HCT116 (cell line): ENCODE measurements at regions not wholly inside any gene's neighbourhood (a gene's known extent, or its start where the extent isn't known, plus 50 kb on each side); places are given as distances from the start of the nearest gene placed in this dataset.
"Not testable (repeated sequence)": the region's sequence is repeated elsewhere in the genome, so short reads cannot be mapped to it uniquely, and the experiment has no call there.

Experiments used
- ATAC-seq: fragments of 200-7000 bp; cut with Tn5 transposase; 2 replicates; pipeline ENCODE4 v1.9.1; 2020; ENCODE audit warnings: mild to moderate bottlenecking, moderate library complexity
- BruUV-seq: library from RNA; stranded (reverse); fragments of 400-500 nt; replicated peaks from 2 replicates; lab custom pipeline; 2021; lab: Mats Ljungman, UMichigan
- CTCF ChIA-PET: fragments of 300-600 bp; sonication (Branson Sonifier 250); formaldehyde crosslinking; loops from one replicate; lab custom pipeline; 2021; ENCODE audit warnings: antibody characterized with exemption; lab: Charles Lee
- POLR2A ChIA-PET: fragments of 300-600, 350-600 bp; sonication (Branson Sonifier 250); formaldehyde crosslinking; loops from one replicate; lab custom pipeline; 2021; ENCODE audit warnings: antibody characterized with exemption; lab: Charles Lee
- RAD21 ChIA-PET, 2 experiments: fragments of 300-600 bp; sonication (Branson Sonifier 250); formaldehyde crosslinking; loops; one replicate each; lab custom pipeline; 2023; ENCODE audit warnings: low total read pairs in 2 of 2; ENCODE audit not compliant: uncharacterized antibody in 2 of 2, unreplicated experiment in 2 of 2, low non-redundant PET in 1 of 2; lab: Charles Lee
- DNase-seq: peaks from one replicate; pipeline ENCODE4 v3.0.0-alpha.2; 2010; ENCODE audit warnings: low read depth, low spot score
- H2AFZ ChIP-seq: fragments of 200-600 bp; shearing (Covaris generic), sonication (generic); 2 replicates; pipeline ENCODE4 v1.6.1; 2017; ENCODE audit warnings: low read depth, mixed run types, mixed read lengths, antibody characterized with exemption, low read length; ENCODE audit not compliant: poor library complexity, severe bottlenecking
- H3K27ac ChIP-seq: 2 replicates; pipeline ENCODE4 v1.5.1; 2012; ENCODE audit warnings: low read depth, low read length
- H3K27me3 ChIP-seq: fragments of 200-600 bp; sonication (generic); 2 replicates; pipeline ENCODE4 v1.6.1; 2016; ENCODE audit warnings: mixed run types, low read length, mixed read lengths; ENCODE audit not compliant: insufficient read depth
- H3K36me3 ChIP-seq, 2 experiments: fragments of 200-500 bp in 1 of 2; fragments of 200-600 bp in 1 of 2; sonication (Bioruptor generic) in 1 of 2; sonication (generic) in 1 of 2; 2 replicates each; pipeline versions ENCODE4 v1.5.1 to v1.6.1; 2014 to 2016; ENCODE audit warnings: low read length in 2 of 2, inconsistent platforms in 1 of 2, mixed read lengths in 1 of 2, mixed run types in 1 of 2; ENCODE audit not compliant: insufficient read depth in 2 of 2, control insufficient read depth in 1 of 2
- H3K4me1 ChIP-seq, 2 experiments: fragments of 200-600 bp in 1 of 2; sonication (generic) in 1 of 2; 2 replicates each; pipeline versions ENCODE4 v1.5.1 to v1.6.1; 2012 to 2017; ENCODE audit warnings: low read length in 2 of 2, inconsistent platforms in 1 of 2, mild to moderate bottlenecking in 1 of 2, mixed read lengths in 1 of 2, mixed run types in 1 of 2, moderate library complexity in 1 of 2; ENCODE audit not compliant: insufficient read depth in 2 of 2, control insufficient read depth in 1 of 2
- H3K4me2 ChIP-seq: fragments of 200-600 bp; sonication (generic); 2 replicates; pipeline ENCODE4 v1.6.1; 2017; ENCODE audit warnings: mixed run types, low read length, mixed read lengths
- H3K4me3 ChIP-seq, 2 experiments: fragments of 200-600 bp in 1 of 2; sonication (generic) in 1 of 2; replicated peaks in 1 of 2; 2 replicates each; pipeline ENCODE4 v1.5.1; 2011 to 2016; ENCODE audit warnings: low read length in 2 of 2, control low read depth in 1 of 2, low read depth in 1 of 2, mild to moderate bottlenecking in 1 of 2, mixed read lengths in 1 of 2, mixed run types in 1 of 2
- H3K79me2 ChIP-seq: fragments of 200-600 bp; sonication (generic); 2 replicates; pipeline ENCODE4 v1.6.1; 2017; ENCODE audit warnings: mild to moderate bottlenecking, mixed run types, low read length, moderate library complexity, mixed read lengths; ENCODE audit not compliant: insufficient read depth
- H3K9ac ChIP-seq: fragments of 200-600 bp; sonication (generic); 2 replicates; pipeline ENCODE4 v1.6.1; 2016; ENCODE audit warnings: low read length, mixed read lengths
- H3K9me2 ChIP-seq: fragments of 200-600 bp; sonication (generic), shearing (Covaris generic); 2 replicates; pipeline ENCODE4 v1.6.1; 2017; ENCODE audit warnings: mixed run types, mild to moderate bottlenecking, moderate library complexity; ENCODE audit not compliant: insufficient read depth
- H3K9me3 ChIP-seq, 2 experiments: fragments of 200-500 bp in 1 of 2; fragments of 200-600 bp in 1 of 2; sonication (Bioruptor generic) in 1 of 2; sonication (generic) in 1 of 2; 2 replicates each; pipeline ENCODE4 v1.6.1; 2014 to 2017; ENCODE audit warnings: low read length in 2 of 2, mixed read lengths in 2 of 2, inconsistent platforms in 1 of 2, low read depth in 1 of 2, mild to moderate bottlenecking in 1 of 2, mixed run types in 1 of 2, moderate library complexity in 1 of 2; ENCODE audit not compliant: control insufficient read depth in 1 of 2, insufficient read depth in 1 of 2
- H4K20me1 ChIP-seq: fragments of 200-600 bp; sonication (generic), shearing (Covaris generic); 2 replicates; pipeline ENCODE4 v1.6.1; 2017; ENCODE audit warnings: mixed run types, mild to moderate bottlenecking, moderate library complexity; ENCODE audit not compliant: insufficient read depth
- CBX3 ChIP-seq: IDR thresholded peaks from 2 replicates; pipeline ENCODE4 v1.6.1; 2012; ENCODE audit warnings: low read depth
- CEBPB ChIP-seq: IDR thresholded peaks from 2 replicates; pipeline ENCODE4 v1.6.1; 2012; ENCODE audit warnings: low read depth
- EGR1 ChIP-seq: IDR thresholded peaks from 2 replicates; pipeline ENCODE4 v1.6.1; 2012; ENCODE audit warnings: low read depth
- EZH2 ChIP-seq: fragments of 200-600 bp; sonication (generic); IDR thresholded peaks from 2 replicates; pipeline ENCODE4 v1.6.1; 2017; ENCODE audit warnings: antibody characterized with exemption, mixed run types
- EZH2phosphoT487 ChIP-seq: fragments of 200-600 bp; IDR thresholded peaks from 2 replicates; pipeline ENCODE4 v1.6.1; 2018; ENCODE audit warnings: antibody characterized with exemption, borderline replicate concordance
- JUND ChIP-seq: IDR thresholded peaks from 2 replicates; pipeline ENCODE4 v1.6.1; 2012
- POLR2A ChIP-seq: IDR thresholded peaks from 2 replicates; pipeline ENCODE4 v1.7.0; 2011; ENCODE audit warnings: borderline replicate concordance; ENCODE audit not compliant: insufficient read depth, insufficient read length; ENCODE audit errors: extremely low read depth
- POLR2AphosphoS5 ChIP-seq: IDR thresholded peaks from 2 replicates; pipeline ENCODE4 v1.6.1; 2011; ENCODE audit warnings: mild to moderate bottlenecking, low read depth, low read length, moderate library complexity
- SIN3A ChIP-seq: IDR thresholded peaks from 2 replicates; pipeline ENCODE4 v1.6.1; 2012; ENCODE audit warnings: low read depth
- SP1 ChIP-seq: IDR thresholded peaks from 2 replicates; pipeline ENCODE4 v1.6.1; 2012; ENCODE audit warnings: low read depth
- SRF ChIP-seq: IDR thresholded peaks from 2 replicates; pipeline ENCODE4 v1.6.1; 2012; ENCODE audit warnings: low read depth
- TCF7L2 ChIP-seq: IDR thresholded peaks from 2 replicates; pipeline ENCODE4 v1.7.0; 2011; ENCODE audit warnings: borderline replicate concordance, inconsistent platforms; ENCODE audit not compliant: insufficient read depth, insufficient read length; ENCODE audit errors: extremely low read depth
- YY1 ChIP-seq: IDR thresholded peaks from 2 replicates; pipeline ENCODE4 v1.6.1; 2011; ENCODE audit warnings: low read length, low read depth, moderate library complexity, mild to moderate bottlenecking; ENCODE audit not compliant: insufficient replicate concordance; ENCODE audit errors: extremely low read depth
- ZFX ChIP-seq: fragments of 450-650 bp; IDR thresholded peaks from 2 replicates; pipeline ENCODE4 v1.6.1; 2017
- ZNF274 ChIP-seq: fragments of 200-500 bp; sonication (Bioruptor generic); IDR thresholded peaks from 2 replicates; pipeline ENCODE4 v1.6.1; 2014; ENCODE audit warnings: mild to moderate bottlenecking, low read depth, low read length, inconsistent platforms
- intact Hi-C: fragments of 100-400 bp; cut with micrococcal nuclease; formaldehyde crosslinking; loops from 2 replicates; pipeline ENCODE4 v1.10.0; 2022
- TF ChIP-seq, protein P1 (sequence below): IDR thresholded peaks from 2 replicates; pipeline ENCODE4 v1.6.1; 2011; ENCODE audit warnings: mild to moderate bottlenecking, low read length, moderate library complexity; ENCODE audit not compliant: insufficient replicate concordance; ENCODE audit errors: extremely low read depth
- TF ChIP-seq, protein P2 (sequence below): IDR thresholded peaks from 2 replicates; pipeline ENCODE4 v1.6.1; 2012
- TF ChIP-seq, protein P3 (sequence below), 3 experiments: fragments of 200-600 bp in 1 of 3; sonication (generic) in 1 of 3; IDR thresholded peaks in 2 of 3; conservative IDR thresholded peaks in 1 of 3; 2 replicates each; pipeline ENCODE4 v1.5.1; 2012 to 2017; ENCODE audit warnings: low read depth in 2 of 3, low read length in 2 of 3, antibody characterized with exemption in 1 of 3, borderline replicate concordance in 1 of 3, control low read depth in 1 of 3, mild to moderate bottlenecking in 1 of 3, mixed read lengths in 1 of 3, mixed run types in 1 of 3, moderate library complexity in 1 of 3; ENCODE audit not compliant: insufficient read depth in 1 of 3

DNA sequence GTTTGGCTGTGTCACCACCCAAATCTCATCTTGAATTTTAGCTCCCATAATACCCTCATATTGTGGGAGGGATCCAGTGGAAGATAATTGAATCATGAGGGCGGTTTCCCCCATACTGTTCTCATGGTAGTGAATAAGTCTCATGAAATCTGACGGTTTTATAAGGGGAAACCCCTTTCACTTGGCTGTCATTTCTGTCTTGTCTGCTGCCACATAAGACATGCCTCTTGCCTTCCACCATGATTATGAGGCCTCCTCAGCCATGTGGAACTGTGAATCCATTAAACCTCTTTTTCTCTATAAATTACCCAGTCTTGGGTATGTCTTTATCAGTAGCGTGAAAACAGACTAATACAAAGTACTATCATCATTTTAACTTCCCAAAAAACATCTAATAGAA lies 216.5 kb upstream of the SETMAR start:
- H2AFZ ChIP-seq, H3K27me3 ChIP-seq, H3K9me2 ChIP-seq, H3K79me2 ChIP-seq, H3K4me1 ChIP-seq, BruUV-seq, RAD21 ChIA-PET, H3K9me3 ChIP-seq, H4K20me1 ChIP-seq, H3K36me3 ChIP-seq, DNase-seq, CTCF ChIA-PET, H3K4me3 ChIP-seq, H3K27ac ChIP-seq, H3K9ac ChIP-seq, H3K4me2 ChIP-seq, POLR2A ChIA-PET, ATAC-seq, intact Hi-C loops: not testable (repeated sequence)

DNA sequence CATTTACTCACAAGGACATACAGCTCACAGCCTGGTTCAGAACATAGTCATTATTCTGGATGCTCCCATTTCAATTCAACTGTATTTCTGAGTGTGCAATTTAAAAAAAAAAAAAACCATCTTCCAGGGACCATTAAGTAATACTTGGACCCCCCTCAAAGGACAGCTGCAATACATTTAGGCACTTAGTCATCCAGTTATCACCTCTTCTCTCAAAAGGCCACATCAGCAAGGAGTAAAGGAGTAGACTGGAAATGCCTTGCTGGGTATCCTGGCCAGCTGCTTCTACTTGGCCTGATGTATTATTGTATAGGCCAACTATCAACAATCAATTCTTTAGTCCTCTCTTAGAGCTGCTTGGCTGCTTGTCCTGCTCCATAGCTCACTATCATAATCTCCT lies 211.4 kb upstream of the SETMAR start:
- no peak for ATAC-seq
- Histone ChIP-seq H3K9me2 (no peaks in the 10 kb centered on the region), H3K9ac (no peak overlapping the region), H2AFZ (no peak overlapping the region), H3K36me3 (no peaks in the 10 kb centered on the region), H3K9me3 (no peaks in the 10 kb centered on the region), H3K27me3 (no peaks in the 10 kb centered on the region), H4K20me1 (no peaks in the 10 kb centered on the region), H3K27ac (no peak overlapping the region), H3K4me1 (no peaks in the 10 kb centered on the region), H3K4me2 (no peak overlapping the region), H3K4me3 (no peak overlapping the region), H3K79me2 (no peaks in the 10 kb centered on the region)
- intact Hi-C loops, result no loop called here
- ChIA-PET CTCF (no interaction called here), RAD21 (no interaction called here), POLR2A (no interaction called here)
- DNase-seq, result no peak
- no TSS peak for BruUV-seq
- no peak for TF ChIP-seq SRF
- TF ChIP-seq, protein P1, sequence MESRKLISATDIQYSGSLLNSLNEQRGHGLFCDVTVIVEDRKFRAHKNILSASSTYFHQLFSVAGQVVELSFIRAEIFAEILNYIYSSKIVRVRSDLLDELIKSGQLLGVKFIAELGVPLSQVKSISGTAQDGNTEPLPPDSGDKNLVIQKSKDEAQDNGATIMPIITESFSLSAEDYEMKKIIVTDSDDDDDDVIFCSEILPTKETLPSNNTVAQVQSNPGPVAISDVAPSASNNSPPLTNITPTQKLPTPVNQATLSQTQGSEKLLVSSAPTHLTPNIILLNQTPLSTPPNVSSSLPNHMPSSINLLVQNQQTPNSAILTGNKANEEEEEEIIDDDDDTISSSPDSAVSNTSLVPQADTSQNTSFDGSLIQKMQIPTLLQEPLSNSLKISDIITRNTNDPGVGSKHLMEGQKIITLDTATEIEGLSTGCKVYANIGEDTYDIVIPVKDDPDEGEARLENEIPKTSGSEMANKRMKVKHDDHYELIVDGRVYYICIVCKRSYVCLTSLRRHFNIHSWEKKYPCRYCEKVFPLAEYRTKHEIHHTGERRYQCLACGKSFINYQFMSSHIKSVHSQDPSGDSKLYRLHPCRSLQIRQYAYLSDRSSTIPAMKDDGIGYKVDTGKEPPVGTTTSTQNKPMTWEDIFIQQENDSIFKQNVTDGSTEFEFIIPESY, result no peak
- TF ChIP-seq ZNF274, result no peak
- TF ChIP-seq CEBPB, result no peak
- no peak for TF ChIP-seq EZH2phosphoT487
- no peak for TF ChIP-seq YY1
- no peak for TF ChIP-seq POLR2AphosphoS5
- TF ChIP-seq TCF7L2, result no peak
- TF ChIP-seq, protein P2, sequence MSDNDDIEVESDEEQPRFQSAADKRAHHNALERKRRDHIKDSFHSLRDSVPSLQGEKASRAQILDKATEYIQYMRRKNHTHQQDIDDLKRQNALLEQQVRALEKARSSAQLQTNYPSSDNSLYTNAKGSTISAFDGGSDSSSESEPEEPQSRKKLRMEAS, result no peak
- no peak for TF ChIP-seq EGR1
- TF ChIP-seq EZH2, result no peak
- TF ChIP-seq POLR2A, result no peak
- TF ChIP-seq, protein P3, sequence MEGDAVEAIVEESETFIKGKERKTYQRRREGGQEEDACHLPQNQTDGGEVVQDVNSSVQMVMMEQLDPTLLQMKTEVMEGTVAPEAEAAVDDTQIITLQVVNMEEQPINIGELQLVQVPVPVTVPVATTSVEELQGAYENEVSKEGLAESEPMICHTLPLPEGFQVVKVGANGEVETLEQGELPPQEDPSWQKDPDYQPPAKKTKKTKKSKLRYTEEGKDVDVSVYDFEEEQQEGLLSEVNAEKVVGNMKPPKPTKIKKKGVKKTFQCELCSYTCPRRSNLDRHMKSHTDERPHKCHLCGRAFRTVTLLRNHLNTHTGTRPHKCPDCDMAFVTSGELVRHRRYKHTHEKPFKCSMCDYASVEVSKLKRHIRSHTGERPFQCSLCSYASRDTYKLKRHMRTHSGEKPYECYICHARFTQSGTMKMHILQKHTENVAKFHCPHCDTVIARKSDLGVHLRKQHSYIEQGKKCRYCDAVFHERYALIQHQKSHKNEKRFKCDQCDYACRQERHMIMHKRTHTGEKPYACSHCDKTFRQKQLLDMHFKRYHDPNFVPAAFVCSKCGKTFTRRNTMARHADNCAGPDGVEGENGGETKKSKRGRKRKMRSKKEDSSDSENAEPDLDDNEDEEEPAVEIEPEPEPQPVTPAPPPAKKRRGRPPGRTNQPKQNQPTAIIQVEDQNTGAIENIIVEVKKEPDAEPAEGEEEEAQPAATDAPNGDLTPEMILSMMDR (IDR thresholded peaks at IDR 0.05 in 2 of 3, conservative IDR thresholded peaks at IDR 0.05 in 1 of 3; ENCODE audit: borderline replicate concordance in 1 of 3, insufficient read depth in 1 of 3, low read depth in 2 of 3, low read length in 2 of 3), result no peak
- TF ChIP-seq JUND, result no peak
- no peak for TF ChIP-seq ZFX
- TF ChIP-seq SIN3A, result no peak
- no peak for TF ChIP-seq SP1
- TF ChIP-seq CBX3, result no peak
